ENCODE measurements at regions not wholly inside any gene's neighbourhood (a gene's known extent, or its start where the extent isn't known, plus 50 kb on each side); places are given as distances from the start of the nearest gene placed in this dataset.
"Not testable (repeated sequence)": the region's sequence is repeated elsewhere in the genome, so short reads cannot be mapped to it uniquely, and the experiment has no call there.

DNA sequence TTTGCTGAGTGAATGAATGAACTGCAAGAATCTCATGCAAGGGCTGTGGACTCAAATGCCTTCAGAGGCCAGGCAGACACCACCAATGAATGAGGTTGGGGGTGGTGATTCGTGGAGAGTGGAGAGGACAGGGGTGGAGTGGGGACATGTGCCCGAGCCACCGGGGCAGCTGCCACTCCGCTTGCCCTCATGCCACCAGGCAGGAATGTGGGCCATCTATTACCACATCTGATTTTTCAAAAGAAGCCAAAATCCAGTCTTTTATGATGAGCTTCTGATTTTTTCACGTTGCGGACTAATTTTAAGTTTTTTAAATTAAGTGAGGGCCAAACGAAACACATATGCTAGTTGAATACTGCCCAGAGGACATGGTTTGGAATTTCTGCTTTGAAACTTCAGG is 67.1 kb upstream of the SMURF2 start:
- no peak overlapping the region for H3K4me3 ChIP-seq (replicated peaks; ENCODE audit: low read depth, low read length)
- DNase-seq (ENCODE audit: extremely low read depth, low read depth), result no peak
- TF ChIP-seq, protein P1, sequence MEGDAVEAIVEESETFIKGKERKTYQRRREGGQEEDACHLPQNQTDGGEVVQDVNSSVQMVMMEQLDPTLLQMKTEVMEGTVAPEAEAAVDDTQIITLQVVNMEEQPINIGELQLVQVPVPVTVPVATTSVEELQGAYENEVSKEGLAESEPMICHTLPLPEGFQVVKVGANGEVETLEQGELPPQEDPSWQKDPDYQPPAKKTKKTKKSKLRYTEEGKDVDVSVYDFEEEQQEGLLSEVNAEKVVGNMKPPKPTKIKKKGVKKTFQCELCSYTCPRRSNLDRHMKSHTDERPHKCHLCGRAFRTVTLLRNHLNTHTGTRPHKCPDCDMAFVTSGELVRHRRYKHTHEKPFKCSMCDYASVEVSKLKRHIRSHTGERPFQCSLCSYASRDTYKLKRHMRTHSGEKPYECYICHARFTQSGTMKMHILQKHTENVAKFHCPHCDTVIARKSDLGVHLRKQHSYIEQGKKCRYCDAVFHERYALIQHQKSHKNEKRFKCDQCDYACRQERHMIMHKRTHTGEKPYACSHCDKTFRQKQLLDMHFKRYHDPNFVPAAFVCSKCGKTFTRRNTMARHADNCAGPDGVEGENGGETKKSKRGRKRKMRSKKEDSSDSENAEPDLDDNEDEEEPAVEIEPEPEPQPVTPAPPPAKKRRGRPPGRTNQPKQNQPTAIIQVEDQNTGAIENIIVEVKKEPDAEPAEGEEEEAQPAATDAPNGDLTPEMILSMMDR (IDR thresholded peaks at IDR 0.05; ENCODE audit: low read depth, low read length, missing control alignments), result no peak

DNA sequence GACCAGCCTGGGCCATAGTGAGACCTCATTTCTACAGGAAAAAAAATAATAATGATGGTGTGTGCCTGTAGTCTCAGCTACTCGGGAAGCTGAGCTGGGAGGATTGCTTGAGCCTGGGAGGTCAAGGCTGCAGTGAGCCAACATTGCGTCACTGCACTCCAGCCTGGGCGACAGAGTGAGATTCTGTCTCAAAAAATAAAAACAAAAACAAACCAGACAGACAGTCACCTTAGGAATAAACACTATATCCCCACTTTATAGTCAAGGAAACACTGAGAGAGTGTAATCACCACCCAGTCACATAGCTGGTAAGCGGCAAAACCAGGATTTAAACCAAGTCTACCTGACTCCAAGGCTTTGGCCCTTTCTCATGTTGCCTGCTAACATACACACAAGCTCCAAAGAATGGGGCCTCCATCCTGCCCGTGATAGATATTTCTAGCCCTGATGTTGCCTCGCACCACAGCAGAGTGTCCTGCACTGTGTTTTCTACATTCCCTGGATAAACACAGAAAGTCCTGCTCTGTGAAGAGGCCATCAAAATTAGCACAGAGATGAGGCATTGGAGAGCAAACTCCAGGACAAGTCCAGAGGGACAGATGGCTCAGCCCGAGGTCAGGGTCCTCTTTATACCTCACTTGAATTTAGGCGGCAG is 66.1 kb upstream of the SMURF2 start:
- DNase-seq (ENCODE audit: extremely low read depth, low read depth), result no peak
- TF ChIP-seq, protein P1 (IDR thresholded peaks at IDR 0.05; ENCODE audit: low read depth, low read length, missing control alignments), result no peak

DNA sequence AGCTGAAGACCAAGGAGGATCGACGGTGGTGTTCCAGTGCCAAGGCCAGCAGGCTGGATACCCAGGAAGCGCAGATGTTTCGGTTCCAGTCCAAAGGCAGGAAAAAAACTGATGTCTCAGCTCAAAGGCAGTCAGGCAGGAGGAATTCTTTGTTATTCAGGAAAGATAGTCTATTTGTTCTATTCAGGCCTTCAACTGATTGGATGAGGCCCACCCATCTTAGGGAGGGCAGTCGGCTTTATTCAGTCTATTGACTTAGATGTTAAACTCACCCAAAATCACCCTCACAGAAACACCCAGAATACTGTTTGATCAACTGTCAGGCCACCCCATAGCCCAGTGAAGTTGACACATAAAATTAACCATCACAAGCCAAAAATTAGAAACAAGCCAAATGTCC is 63.9 kb upstream of the SMURF2 start:
- H3K4me3 ChIP-seq (replicated peaks; ENCODE audit: low read depth, low read length), result not testable (repeated sequence)

More for the DNA sequence above, 66.1 kb upstream of the SMURF2 start:
- no peak overlapping the region for H3K4me3 ChIP-seq (replicated peaks; ENCODE audit: low read depth, low read length)

DNA sequence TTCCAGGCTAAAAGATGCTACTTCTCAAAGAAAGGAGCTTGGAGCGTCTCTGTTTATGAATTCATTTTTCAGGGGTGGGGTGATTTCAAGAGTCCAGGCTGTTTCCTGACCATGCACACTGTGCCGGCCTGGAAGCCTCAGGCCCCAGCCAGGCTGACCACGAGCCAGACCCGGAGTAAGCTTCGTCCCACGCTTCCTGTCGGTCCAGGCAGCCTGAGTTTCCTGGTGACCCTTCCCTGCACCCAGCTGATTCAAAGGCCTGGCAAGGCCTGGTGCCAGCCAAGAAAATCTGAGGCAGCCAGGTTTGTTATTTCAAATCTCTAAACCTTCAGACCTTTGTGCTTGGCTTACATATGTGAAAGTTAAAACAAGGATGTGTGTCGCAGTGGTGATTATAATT is 62.1 kb upstream of the SMURF2 start:
- H3K4me3 ChIP-seq (replicated peaks; ENCODE audit: low read depth, low read length); DNase-seq (ENCODE audit: extremely low read depth, low read depth): not testable (repeated sequence)

More for the DNA sequence above, 63.9 kb upstream of the SMURF2 start:
- not testable (repeated sequence) for DNase-seq (ENCODE audit: extremely low read depth, low read depth)

DNA sequence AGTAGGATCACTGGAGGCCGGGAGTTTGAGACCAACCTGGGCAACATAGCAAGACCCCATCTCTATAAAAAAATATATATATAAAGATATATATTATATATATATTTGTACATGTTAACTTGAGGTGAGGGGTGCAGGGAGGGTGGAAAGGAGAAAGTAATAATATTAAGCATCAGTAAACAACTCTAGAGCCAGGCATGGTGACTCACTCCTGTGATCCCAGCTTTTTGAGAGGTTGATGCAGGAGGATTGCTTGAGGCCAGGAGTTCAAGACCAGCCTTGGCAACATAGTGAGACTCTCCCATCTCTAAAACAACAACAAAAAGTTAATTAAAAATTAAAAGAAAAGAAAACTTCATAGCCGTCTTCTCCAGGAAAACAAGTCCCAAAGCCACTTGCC is 61.7 kb upstream of the SMURF2 start:
- TF ChIP-seq, protein P1 (IDR thresholded peaks at IDR 0.05; ENCODE audit: low read depth, low read length, missing control alignments), result no peak
- DNase-seq (ENCODE audit: extremely low read depth, low read depth), result no peak
- H3K4me3 ChIP-seq (replicated peaks; ENCODE audit: low read depth, low read length), result no peak overlapping the region

DNA sequence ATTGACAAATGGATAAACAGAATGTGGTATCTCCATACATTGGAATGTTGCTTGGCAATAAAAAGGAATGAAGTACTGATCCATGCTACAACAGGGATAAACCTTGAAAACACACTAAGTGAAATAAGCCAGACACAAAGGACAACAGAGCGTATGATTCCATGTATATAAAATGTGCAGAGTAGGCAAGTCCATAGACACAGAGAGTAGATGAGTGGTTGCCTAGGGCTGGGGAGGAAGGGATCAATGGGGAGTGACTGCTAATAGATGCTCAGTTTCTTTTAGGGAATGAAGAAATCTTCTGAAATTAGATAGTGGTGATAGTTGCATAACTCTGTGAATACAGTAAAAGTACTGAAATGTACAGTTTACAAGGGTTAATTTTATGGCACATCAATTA is 59.4 kb upstream of the SMURF2 start:
- not testable (repeated sequence) for DNase-seq (ENCODE audit: extremely low read depth, low read depth); H3K4me3 ChIP-seq (replicated peaks; ENCODE audit: low read depth, low read length)

DNA sequence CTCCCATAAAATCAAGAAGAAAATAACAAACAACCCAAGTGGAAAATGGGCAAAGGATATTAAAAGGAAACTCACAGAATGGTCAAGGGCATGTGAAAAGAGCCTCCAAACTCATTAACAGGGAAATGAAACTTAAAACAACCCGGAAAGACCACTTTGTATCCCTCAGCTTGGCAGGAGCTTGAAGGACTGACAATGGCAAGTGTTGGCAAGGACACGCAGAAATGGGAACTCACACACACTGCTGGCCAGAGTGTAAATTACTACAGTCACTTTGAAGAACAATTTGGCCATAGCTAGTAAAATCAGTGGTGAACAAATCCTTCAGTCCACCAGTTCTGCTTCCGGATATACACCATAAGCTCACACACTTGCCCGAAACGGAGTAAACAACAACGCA is 58.1 kb upstream of the SMURF2 start:
- H3K4me3 ChIP-seq (replicated peaks; ENCODE audit: low read depth, low read length); DNase-seq (ENCODE audit: extremely low read depth, low read depth): not testable (repeated sequence)

DNA sequence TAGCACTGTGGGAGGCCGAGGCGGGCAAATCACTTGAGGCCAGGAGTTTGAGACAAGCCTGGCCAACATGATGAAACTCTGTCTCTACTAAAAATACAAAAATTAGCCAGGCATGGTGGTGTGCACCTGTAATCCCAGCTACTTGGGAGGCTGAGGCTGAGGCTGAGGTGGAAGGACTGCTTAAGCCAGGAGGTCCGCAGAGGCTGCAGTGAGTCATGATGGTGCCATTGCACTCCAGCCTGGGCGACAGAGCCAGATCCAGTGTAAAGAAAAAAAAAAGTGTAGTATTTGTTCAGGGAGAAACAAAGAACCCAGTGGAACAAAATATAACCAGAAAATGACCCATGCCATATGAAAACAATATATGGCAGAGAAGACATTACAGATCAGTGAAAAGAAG is 57.4 kb upstream of the SMURF2 start:
- H3K4me3 ChIP-seq (replicated peaks; ENCODE audit: low read depth, low read length); DNase-seq (ENCODE audit: extremely low read depth, low read depth): not testable (repeated sequence)

DNA sequence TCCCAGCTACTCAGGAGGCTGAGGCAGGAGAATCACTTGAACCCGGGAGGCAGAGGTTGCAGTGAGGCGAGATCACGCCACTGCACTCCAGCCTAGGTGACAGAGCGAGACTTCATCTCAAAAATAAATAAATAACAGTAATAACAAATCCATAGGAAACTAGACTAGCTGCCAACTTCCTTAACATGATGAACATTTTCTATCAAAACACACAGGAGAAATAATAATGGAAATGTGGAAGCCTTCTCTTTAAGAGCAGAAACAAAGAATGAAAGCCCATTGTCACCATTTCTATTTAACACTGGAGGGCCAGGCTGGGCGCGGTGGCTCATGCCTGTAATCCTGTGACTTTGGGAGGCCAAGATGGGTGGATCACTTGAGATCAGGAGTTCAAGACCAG is 56.7 kb upstream of the SMURF2 start:
- H3K4me3 ChIP-seq (replicated peaks; ENCODE audit: low read depth, low read length); DNase-seq (ENCODE audit: extremely low read depth, low read depth): not testable (repeated sequence)

DNA sequence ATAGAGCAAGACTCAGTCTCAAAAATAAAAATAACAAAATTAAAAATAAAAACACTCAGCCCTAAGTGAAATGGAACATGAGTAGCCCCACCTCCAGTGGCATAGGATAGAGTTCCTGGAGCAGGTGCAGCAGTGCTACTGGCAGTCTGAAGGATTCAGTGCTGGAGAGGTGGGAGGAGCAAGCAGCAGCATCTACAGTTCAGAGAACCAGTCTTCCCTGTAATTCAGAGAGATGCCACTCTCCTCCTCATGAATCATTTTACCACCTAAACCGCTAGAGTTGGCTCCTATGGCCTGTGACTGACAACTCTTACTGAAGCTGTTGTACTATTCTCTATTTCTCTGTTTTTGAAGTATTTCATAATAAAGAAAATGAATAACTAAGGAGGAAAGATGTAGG is 56.0 kb upstream of the SMURF2 start:
- TF ChIP-seq, protein P1 (IDR thresholded peaks at IDR 0.05; ENCODE audit: low read depth, low read length, missing control alignments), result no peak
- H3K4me3 ChIP-seq (replicated peaks; ENCODE audit: low read depth, low read length), result no peak overlapping the region
- DNase-seq (ENCODE audit: extremely low read depth, low read depth), result no peak

DNA sequence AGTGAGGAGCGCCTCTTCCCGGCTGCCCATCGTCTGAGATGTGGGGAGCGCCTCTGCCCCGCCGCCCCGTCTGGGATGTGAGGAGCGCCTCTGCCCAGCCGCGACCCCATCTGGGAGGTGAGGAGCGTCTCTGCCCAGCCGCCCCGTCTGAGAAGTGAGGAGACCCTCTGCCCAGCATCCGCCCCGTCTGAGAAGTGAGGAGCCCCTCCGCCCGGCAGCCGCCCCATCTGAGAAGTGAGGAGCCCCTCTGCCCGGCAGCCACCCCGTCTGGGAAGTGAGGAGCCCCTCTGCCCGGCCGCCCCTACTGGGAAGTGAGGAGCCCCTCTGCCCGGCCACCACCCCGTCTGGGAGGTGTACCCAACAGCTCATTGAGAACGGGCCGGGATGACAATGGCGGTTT is 54.4 kb upstream of the SMURF2 start:
- H3K4me3 ChIP-seq (replicated peaks; ENCODE audit: low read depth, low read length); DNase-seq (ENCODE audit: extremely low read depth, low read depth): not testable (repeated sequence)

DNA sequence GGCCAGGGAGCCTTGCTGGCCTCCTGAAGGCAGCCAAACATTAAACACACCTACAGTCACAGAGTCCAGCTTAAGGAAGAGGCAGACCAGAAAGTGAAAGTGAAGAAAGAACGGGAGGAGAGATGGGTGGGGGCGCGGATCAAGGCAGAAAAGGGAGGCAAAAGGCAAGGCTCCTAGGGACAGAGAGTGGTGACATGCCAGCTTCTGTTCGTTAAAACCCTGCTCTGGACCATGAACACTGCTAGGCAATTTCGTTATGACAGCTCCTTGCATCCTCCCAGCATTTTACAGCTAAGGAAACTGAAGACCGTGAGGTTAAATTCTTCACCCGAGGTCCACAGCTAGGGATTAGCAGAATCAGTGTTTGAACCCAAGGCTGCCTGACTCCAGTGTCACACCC is 51.7 kb upstream of the SMURF2 start:
- not testable (repeated sequence) for H3K4me3 ChIP-seq (replicated peaks; ENCODE audit: low read depth, low read length)

DNA sequence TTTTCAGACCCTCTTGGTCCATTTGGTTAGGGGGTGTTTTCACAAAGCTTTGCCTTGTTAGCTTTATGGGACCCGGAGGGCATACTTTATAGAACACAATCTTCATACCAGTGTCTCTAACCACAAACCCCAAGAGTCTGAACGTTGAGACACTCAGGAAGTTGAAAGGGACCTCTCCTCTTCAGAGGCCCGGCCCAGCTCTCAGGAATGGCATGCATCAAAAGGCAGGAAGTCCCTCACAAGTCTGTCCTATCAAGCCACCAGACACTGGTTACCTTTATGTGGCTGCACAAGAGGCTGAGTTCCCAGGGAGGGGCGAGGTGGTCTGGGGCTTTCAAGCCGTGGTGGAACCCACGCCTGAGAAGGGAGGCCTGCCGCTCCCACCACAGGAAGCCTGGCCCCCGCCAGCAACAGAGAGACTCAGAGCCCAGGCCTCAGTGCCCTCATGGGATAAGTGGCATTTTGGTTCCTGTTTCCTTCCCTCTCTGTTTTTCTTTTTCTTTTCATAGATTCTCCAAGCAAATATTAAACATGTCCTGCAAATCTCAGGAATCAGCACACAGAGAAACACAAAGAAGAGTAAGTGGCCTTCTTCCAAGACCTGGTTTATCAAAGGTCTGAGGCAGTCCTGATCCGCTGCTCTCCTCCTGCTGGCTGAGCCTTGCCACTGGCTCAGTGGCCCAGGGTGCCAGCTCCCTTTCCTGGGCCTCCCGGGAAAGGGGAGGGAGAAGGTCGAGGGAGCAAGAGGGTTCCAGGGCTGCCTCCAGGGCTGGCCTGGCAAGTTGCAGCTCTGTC is 50.6 kb upstream of the SMURF2 start:
- not testable (repeated sequence) for H3K4me3 ChIP-seq (replicated peaks; ENCODE audit: low read depth, low read length); DNase-seq (ENCODE audit: extremely low read depth, low read depth)

More for the DNA sequence above, 51.7 kb upstream of the SMURF2 start:
- not testable (repeated sequence) for DNase-seq (ENCODE audit: extremely low read depth, low read depth)

All from HFF-Myc (cell line).